Activated CD8-positive, alpha-beta T cell treated with anti-CD3 and anti-CD28 coated beads for 36 hours (primary cell): ENCODE measurements at regions not wholly inside any gene's neighbourhood (a gene's known extent, or its start where the extent isn't known, plus 50 kb on each side); places are given as distances from the start of the nearest gene placed in this dataset.

Experiments used
- ATAC-seq: fragments of 200-7000 bp; cut with Tn5 transposase; one replicate; pipeline ENCODE4 v1.10.0; 2021; ENCODE audit warnings: mild to moderate bottlenecking, moderate library complexity
- CTCF ChIA-PET: fragments of 350-600 bp; sonication (Branson Sonifier 250); formaldehyde crosslinking; loops from one replicate; lab custom pipeline; 2021; ENCODE audit warnings: antibody characterized with exemption; lab: Charles Lee
- POLR2A ChIA-PET: fragments of 350-600 bp; sonication (Branson Sonifier 250); formaldehyde crosslinking; loops from one replicate; lab custom pipeline; 2021; ENCODE audit warnings: antibody characterized with exemption; lab: Charles Lee
- DNase-seq: peaks from one replicate; pipeline ENCODE4 v3.0.0-alpha.2; 2020
- H3K27ac Mint-ChIP-seq: one replicate; pipeline ENCODE4 v1.8.0; 2021; ENCODE audit warnings: mild to moderate bottlenecking, mixed read lengths
- H3K27me3 Mint-ChIP-seq: one replicate; pipeline ENCODE4 v1.8.0; 2021; ENCODE audit warnings: mixed read lengths
- H3K36me3 Mint-ChIP-seq: one replicate; pipeline ENCODE4 v1.8.0; 2021; ENCODE audit warnings: low read depth, mixed read lengths
- H3K4me1 Mint-ChIP-seq: one replicate; pipeline ENCODE4 v1.8.0; 2021; ENCODE audit warnings: low read depth, mixed read lengths
- H3K4me3 Mint-ChIP-seq: one replicate; pipeline ENCODE4 v1.8.0; 2021; ENCODE audit warnings: mild to moderate bottlenecking, moderate library complexity, mixed read lengths
- H3K9me3 Mint-ChIP-seq: one replicate; pipeline ENCODE4 v1.8.0; 2021; ENCODE audit warnings: mixed read lengths
- CTCF ChIP-seq: fragments of 200-600 bp; IDR thresholded peaks from one replicate; pipeline ENCODE4 v1.8.0; 2022; ENCODE audit warnings: antibody characterized with exemption, mild to moderate bottlenecking
- intact Hi-C: fragments of 100-400 bp; cut with micrococcal nuclease; formaldehyde crosslinking; loops from one replicate; pipeline ENCODE4 v1.10.0; 2022

- no peak for DNase-seq
- Mint-ChIP-seq H3K27me3 (peaks cover 3% of the 10 kb centered on the region), H3K4me3 (no peak overlapping the region), H3K36me3 (no peaks in the 10 kb centered on the region), H3K27ac (no peak overlapping the region), H3K4me1 (peaks cover 28% of the 10 kb centered on the region), H3K9me3 (no peaks in the 10 kb centered on the region)
- no peak for TF ChIP-seq CTCF
- CTCF ChIA-PET = no interaction called here
- POLR2A ChIA-PET = no interaction called here
- ATAC-seq = no peak
- intact Hi-C loops = no loop called here
These were observed 487.4 kb upstream of the PROK2 start for GRCh38 chr3:72272356-72272755.

GRCh38 chr3:72271923-72272322 is 487.0 kb upstream of the PROK2 start:
- no peak for TF ChIP-seq CTCF

GRCh38 chr3:72271216-72271615 is 486.3 kb upstream of the PROK2 start:
- CTCF ChIA-PET = no interaction called here
- DNase-seq (no peak), ATAC-seq (no peak)
- H3K4me3 Mint-ChIP-seq = no peak overlapping the region
- peaks cover 39% of the 10 kb centered on the region for H3K4me1 Mint-ChIP-seq
- H3K27ac Mint-ChIP-seq = no peak overlapping the region
- TF ChIP-seq CTCF = no peak
- intact Hi-C loops = no loop called here
- POLR2A ChIA-PET = no interaction called here
- peaks cover 6% of the 10 kb centered on the region for H3K9me3 Mint-ChIP-seq
- H3K36me3 Mint-ChIP-seq = no peaks in the 10 kb centered on the region
- H3K27me3 Mint-ChIP-seq = peaks cover 2% of the 10 kb centered on the region

More at GRCh38 chr3:72271923-72272322, 487.0 kb upstream of the PROK2 start:
- no peak overlapping the region for H3K27ac Mint-ChIP-seq
- intact Hi-C loops = no loop called here
- no peak overlapping the region for H3K4me3 Mint-ChIP-seq
- peaks cover 4% of the 10 kb centered on the region for H3K9me3 Mint-ChIP-seq
- peaks cover 3% of the 10 kb centered on the region for H3K27me3 Mint-ChIP-seq
- no peak for DNase-seq
- ChIA-PET POLR2A (no interaction called here), CTCF (no interaction called here)
- peaks cover 33% of the 10 kb centered on the region for H3K4me1 Mint-ChIP-seq
- no peaks in the 10 kb centered on the region for H3K36me3 Mint-ChIP-seq
- ATAC-seq = no peak

- peaks cover 44% of the 10 kb centered on the region for H3K4me1 Mint-ChIP-seq
- peaks cover 6% of the 10 kb centered on the region for H3K9me3 Mint-ChIP-seq
- DNase-seq (no peak), ATAC-seq (no peak)
- no peak overlapping the region for H3K4me3 Mint-ChIP-seq
- ChIA-PET POLR2A (no interaction called here), CTCF (no interaction called here)
- intact Hi-C loops = no loop called here
- H3K36me3 Mint-ChIP-seq = no peaks in the 10 kb centered on the region
- peaks cover 2% of the 10 kb centered on the region for H3K27me3 Mint-ChIP-seq
- H3K27ac Mint-ChIP-seq = no peak overlapping the region
- TF ChIP-seq CTCF = no peak
These were observed 485.8 kb upstream of the PROK2 start for GRCh38 chr3:72270730-72271129.

- no peak overlapping the region for H3K27ac Mint-ChIP-seq
- no peaks in the 10 kb centered on the region for H3K36me3 Mint-ChIP-seq
- H3K27me3 Mint-ChIP-seq = peaks cover 2% of the 10 kb centered on the region
- no peak for DNase-seq
- CTCF ChIA-PET = no interaction called here
- POLR2A ChIA-PET = no interaction called here
- intact Hi-C loops = no loop called here
- TF ChIP-seq CTCF = no peak
- peaks cover 49% of the 10 kb centered on the region for H3K4me1 Mint-ChIP-seq
- peaks cover 6% of the 10 kb centered on the region for H3K9me3 Mint-ChIP-seq
- ATAC-seq = peak; percentile 4
- H3K4me3 Mint-ChIP-seq = no peak overlapping the region
These were observed 485.2 kb upstream of the PROK2 start for GRCh38 chr3:72270072-72270681.
